Fibroblast of skin of left biceps (primary cell): ENCODE measurements at regions not wholly inside any gene's neighbourhood (a gene's known extent, or its start where the extent isn't known, plus 50 kb on each side); places are given as distances from the start of the nearest gene placed in this dataset.
A peak's percentile ranks its signal among the peaks of the same experiment; 100 is the strongest.
"Not testable (repeated sequence)": the region's sequence is repeated elsewhere in the genome, so short reads cannot be mapped to it uniquely, and the experiment has no call there.

ENCODE experiments used
- DNase-seq, 2 experiments: peaks; one replicate each; pipeline ENCODE4 v3.0.0-alpha.2; 2013; ENCODE audit warnings: low read depth in 2 of 2

GRCh38 chr4:12933760-12934221 lies 550.3 kb downstream of the RAB28 start:
- no peak for DNase-seq

DNA sequence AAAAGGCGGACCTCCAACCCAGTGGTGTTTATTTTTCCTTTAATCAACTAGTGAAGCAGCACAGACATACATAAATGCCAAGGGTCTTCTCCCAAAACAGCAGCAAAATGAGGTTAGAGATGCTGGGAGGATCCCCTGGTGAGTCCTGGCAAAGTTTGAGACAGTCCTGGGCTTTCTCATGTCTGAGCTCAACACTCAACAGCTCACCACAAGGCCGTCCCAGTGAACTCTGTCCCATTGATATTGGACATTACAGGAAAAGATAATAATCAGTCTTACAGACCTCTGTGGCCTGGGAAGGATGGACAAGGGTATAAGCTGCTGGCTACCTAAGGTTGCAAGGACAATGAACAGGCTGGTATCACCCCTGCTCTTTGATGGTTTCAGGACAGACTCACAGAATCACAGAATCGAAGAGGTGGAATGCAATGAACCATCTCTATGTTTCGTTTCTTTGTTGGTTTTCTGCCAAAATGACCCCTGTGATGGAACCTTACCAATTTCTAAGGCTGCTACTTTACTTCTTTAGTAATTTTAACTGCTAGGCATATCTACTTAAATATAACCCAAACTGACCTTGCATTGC lies 551.8 kb downstream of the RAB28 start:
- no peak for DNase-seq

GRCh38 chr4:12929784-12930183 lies 554.4 kb downstream of the RAB28 start:
- no peak for DNase-seq

DNA sequence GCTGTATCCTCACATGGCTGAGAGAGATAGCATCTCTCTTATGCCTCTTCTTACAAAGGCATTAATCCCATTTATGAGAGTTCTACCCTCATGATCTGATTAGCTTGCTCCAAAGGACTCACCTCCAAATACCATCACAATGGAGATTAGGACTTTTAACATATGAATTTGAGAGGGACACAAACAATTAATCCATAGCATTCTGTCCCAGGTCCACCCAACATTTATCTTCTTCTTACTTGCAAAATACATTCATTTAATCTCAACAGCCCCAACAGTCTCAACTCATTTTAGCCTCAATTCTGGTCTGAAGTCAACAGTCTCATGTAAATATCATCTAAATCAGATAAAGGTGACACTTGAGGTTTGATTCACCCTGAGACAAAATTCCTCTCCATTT lies 555.4 kb downstream of the RAB28 start:
- no peak for DNase-seq

- no peak for DNase-seq
These were observed 557.7 kb downstream of the RAB28 start for GRCh38 chr4:12926189-12927066.

- DNase-seq: no peak
These were observed 559.3 kb downstream of the RAB28 start for GRCh38 chr4:12924728-12925320.

GRCh38 chr4:12924253-12924652 lies 559.9 kb downstream of the RAB28 start:
- DNase-seq: no peak

GRCh38 chr4:12912896-12913418 lies 571.2 kb downstream of the RAB28 start:
- DNase-seq: no peak

DNA sequence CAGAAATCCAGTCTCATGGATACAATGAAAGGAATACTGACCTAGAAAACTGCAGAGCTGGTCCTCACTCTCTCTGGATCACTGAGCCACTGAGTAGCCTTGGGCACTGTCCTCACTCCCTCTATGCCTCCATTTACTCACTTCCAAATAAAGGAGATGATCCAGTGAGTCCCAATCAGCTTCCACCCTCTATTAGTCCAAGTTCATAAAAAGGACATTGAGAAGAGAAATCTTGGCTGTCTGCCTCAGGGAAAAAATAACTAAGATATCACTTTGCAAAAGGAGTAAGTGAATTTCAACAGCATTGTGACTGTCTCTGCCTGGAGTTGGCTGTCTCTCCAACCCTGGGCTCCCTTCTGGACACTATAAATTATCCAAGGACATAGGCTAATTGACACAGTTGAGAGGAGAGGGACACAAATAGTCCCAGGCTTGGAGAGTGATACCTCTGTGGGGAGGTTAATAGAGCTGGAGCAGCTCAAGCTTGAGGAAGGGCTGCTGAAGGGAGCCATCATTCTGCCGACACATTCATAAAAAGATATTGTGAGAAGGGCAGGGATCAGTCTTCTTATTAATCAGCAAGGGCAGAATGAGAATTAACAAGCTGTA lies 572.3 kb downstream of the RAB28 start:
- DNase-seq: no peak

DNA sequence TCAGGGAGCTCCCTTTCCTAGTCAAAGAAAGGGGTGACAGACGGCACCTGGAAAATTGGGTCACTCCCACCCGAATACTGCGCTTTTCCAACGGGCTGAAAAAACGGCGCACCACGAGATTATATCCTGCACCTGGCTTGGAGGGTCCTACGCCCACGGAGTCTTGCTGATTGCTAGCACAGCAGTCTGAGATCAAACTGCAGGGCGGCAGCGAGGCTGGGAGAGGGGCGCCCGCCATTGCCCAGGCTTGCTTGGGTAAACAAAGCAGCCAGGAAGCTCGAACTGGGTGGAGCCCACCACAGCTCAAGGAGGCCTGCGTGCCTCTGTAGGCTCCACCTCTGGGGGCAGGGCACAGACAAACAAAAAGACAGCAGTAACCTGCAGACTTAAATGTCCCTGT lies 580.5 kb downstream of the RAB28 start:
- not testable (repeated sequence) for DNase-seq

DNA sequence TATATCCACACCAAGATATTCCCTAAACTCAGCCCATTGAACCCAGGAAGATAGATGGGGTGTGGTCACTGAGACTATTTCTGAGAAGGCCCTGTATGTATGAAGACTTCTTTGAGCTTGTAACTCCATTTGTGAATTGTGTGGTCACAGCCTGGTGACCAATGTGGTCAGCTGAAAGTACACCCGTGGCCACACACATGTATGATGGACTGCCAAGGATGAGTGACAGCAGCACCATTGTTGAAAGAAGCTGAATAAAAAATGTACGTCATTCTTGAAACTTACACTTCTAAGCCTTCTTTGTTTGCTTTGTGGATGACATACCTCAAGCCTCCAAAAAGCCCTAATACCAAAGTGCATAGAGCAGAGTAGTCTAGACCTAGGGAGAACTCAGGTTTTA lies 581.4 kb downstream of the RAB28 start:
- DNase-seq: no peak

GRCh38 chr4:12897954-12898353 lies 586.2 kb downstream of the RAB28 start:
- DNase-seq: no peak

DNA sequence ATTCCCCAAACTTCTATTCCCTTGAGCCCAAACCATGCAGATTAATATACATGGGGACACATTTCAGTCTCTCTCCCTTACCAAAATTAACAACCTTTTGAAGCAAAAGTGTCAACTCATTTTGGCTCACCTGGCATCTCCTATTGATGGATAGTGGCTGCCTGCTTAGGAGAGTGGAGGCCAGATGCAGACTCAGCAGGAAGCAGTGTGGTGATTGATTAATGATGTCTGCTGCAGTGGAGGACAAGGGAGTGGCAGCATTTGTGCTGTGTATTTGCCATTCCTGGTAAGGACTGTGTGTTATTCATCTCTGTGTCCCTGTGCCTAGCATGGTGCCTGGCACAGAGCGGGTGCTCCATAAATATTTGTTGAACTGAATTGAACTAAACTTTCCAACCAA lies 590.1 kb downstream of the RAB28 start:
- no peak for DNase-seq

DNA sequence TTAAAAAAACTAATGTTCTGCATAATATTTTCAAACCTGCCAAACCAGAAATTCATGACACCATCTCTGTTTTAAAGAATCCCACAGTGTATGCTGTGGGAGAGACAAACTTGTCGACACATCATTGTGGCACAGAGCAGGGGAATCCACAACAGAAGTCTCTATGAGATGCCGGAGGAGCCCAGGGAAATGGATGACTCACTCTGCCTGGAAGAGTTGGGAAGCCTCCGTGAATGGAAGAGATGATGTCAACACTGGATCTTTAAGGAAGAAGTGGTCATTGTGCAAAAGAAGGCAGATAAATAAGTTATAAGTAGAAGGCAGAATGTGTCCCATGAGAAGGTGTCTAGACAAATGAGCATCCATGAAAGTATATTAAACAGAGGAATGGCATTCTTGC lies 595.1 kb downstream of the RAB28 start:
- peak in 1 of 2 experiments; percentile 1 for DNase-seq

DNA sequence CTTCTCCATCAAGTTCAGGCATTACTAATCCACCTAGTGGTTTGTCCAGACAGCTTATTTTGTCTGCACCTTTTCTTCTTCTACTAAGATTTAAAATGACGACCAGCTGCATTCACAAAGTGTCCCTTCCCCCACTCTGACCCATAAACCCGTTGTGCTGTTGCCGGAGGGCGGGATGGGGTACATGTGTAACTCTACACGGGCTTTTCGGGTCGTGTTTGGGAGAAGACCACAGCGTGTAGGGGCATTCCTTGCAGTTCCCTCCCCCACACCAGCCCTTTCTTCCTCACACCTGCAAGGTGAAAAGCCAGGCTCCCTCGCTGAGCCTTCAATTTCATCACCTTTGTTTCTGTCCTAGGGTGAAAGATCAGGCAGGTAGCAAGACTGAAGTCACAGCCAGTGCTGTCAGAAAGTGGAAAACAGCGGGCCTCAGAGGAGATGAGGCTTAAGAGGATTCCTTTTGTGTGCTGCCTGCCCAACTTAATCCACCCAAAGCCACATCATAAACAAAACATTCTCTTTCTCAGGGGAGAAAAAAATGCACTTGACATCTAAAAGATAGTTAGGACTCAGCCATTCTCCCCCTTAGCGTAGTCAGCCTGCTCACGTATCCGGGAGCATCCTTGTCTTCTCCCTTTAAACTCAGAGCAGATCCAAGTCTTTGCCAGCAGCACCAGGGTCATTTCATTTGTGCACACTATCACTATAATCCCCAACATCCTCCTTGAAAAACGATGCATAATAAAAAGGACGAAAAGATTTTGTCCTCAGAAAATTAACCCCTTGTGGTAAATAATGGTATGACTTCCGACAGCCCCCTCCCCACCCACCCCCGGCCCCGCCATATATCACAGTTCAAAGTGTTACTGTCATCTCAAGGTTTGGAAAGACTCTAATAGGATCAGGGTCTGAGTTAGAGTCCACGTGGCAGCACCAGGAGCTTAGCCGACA lies 599.0 kb downstream of the RAB28 start:
- DNase-seq: no peak

GRCh38 chr4:12881945-12882584 lies 602.1 kb downstream of the RAB28 start:
- no peak for DNase-seq

DNA sequence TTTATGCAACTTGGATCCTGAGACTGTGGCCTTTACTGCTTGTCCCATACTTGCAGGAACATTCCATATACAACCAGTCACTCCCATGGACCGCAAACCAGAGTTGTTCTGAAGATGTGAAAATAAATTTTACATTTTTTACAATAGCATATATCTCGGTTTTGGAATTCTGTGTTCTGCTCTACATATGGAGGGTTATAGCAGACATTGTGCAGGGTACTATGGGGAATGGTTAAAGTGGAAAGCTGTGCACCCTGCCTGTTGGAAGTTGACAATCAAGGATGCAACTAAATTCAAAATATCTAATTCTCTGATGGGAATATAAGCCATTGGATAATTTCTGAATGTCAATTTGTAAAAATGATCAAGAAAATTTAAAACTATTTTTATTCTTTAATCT lies 603.3 kb downstream of the RAB28 start:
- no peak for DNase-seq

DNA sequence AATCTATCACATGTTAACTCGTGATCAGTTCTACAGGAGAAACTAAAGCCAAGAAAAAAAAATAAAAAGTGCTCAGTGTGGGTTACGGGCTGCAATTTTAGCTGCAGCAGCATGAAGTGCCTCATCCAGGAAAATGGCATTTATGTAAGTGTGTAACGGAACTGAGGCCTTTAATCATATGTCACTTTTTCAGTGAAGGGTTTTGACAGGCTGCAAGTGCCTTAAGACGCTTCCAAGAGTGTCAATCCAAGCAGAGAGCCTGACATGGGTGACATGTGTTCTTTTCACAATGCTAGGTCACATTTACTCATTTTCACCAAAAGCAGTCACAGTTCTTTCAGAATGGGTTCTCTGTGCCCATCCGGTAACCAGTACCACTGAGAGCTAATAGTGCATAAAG lies 604.6 kb downstream of the RAB28 start:
- no peak for DNase-seq

GRCh38 chr4:12875640-12876243 lies 608.4 kb downstream of the RAB28 start:
- no peak for DNase-seq

DNA sequence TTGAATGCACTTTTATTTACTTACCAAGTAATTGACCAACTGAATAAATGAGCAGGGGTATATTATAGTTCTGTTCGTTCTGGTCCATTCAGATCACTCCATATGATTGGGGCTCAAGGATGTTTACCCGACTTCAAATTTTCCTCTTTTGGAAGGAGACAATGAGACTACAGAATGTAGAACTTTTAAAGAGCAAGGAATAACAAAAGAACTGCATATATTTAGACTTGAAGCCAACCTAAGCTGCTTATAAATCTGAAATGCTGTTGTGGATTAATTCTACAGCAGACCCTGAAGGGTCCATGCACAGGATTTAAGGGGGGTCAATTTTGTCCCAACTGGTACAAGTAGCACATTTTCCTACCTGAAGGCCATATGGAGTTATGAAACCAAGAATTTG lies 610.8 kb downstream of the RAB28 start:
- DNase-seq: no peak
